ENCODE measurements at regions not wholly inside any gene's neighbourhood (a gene's known extent, or its start where the extent isn't known, plus 50 kb on each side); places are given as distances from the start of the nearest gene placed in this dataset.

DNA sequence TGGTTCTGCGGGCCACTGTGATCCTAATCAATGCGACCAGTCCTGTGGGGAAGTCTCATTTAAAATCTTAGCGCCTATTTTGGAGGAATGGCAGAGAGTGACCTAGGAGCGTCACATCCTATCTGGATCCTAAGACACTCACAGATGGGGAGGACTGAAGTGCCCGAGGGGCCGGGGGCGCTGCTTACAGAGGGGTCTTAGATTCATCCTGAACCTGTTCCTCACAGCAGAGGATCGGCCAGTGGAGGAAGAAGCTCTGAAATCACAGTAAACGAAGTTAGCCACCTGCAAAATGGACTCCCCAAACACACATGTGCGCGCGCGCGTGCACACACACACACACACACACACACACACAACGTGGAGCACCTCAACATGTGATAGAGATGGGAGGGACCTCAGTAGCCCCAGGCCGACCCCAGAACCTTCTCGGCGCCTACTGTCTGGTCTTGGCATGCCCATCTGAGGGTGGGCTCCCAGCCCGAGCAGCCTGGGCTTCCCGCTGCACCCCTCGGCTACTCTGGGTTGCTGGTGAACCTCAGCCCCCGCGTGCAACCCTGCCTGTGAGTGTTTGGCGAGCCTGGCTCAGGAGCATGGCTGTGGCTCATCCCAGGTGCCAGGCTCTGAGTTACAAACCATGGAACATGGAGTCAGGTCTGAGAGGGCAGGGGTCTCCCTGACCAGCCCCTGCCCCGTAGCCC is 613.3 kb downstream of the TBC1D22A start:
- no peak for DNase-seq

DNA sequence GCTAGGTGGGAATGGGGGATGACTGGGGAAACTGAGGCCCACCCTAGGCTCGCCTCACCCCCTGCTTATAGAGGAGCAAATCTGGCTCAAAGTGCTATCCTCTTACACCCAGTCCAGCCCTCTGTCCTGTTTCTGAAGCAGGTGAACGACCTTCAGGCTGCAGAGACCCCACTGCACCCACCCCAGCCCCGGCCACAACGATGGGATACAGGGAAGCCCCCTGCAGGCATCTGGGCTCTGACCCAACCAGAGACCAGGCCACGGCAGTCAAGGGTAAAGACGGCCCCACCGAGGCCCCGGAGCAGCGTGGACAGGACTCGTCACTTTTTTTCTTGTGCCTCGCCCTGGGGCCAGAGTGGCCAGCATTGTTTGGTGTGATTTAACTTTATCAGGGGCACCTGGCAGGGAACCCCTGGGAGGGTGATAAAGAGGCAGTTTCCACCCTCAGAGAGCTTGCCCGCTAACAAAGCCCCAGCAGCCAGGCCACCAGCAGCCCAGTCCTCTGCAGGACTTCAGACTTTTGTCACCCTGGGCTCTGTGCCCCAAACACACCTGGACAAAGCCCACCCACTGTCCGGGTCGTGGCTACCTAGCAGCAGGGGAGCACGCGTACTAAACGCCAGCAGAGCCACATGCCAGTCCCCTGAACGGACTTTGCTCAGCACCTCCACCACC is 612.6 kb downstream of the TBC1D22A start:
- DNase-seq = no peak

DNA sequence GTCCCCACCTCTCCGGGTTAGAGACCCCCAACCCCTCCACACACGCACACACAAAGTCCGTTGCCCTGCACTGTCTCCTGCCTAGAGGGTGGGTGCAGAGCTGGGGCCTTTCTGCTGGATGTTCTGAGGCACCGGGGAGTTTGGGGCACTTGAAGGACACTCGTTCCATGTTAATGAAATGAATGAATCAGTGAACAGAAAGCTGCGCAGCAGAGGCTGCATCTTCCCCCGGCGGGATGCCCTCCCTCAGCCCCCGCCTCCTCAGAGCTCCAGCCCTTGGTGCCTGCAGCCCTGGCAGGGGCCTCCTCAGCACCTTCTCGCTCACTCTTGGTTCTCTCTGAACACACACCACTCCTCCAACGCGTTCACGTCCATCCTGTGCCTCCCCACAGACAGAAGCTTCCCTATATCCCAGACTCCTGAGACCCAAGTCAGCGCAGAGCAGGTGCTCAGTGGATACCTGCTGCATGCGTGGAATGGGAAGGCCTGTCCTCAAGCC is 611.9 kb downstream of the TBC1D22A start:
- DNase-seq = no peak

DNA sequence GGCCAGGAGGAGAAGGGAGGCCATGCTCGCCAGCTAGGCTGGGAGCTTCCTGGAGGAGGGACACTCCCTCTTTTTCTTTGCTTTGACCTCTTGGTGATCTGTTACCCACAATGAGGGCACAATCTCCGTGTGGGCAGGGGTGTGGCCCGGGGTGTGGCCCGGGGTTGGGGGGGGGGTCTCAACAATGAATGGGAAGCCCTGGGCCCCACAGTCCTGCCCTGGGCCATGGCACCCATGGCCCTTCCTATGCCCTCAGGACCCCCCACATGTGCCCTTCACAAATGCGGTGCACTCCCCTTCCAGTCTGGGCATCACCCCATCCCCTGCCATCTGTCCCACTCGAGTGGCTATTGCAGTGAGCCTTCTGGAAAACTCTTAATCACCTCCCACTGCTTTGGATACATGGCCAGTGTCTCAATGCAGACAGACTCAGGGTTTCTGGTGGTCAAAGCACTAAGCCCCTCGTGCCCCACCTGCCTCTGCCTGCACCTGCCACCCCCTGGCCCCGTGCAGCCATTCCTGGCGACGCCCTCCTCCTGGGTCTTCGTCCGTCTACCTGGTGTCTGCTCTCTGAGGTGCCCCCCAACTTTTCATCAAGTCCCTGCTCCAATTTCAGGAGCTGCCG is 611.3 kb downstream of the TBC1D22A start:
- DNase-seq = no peak

DNA sequence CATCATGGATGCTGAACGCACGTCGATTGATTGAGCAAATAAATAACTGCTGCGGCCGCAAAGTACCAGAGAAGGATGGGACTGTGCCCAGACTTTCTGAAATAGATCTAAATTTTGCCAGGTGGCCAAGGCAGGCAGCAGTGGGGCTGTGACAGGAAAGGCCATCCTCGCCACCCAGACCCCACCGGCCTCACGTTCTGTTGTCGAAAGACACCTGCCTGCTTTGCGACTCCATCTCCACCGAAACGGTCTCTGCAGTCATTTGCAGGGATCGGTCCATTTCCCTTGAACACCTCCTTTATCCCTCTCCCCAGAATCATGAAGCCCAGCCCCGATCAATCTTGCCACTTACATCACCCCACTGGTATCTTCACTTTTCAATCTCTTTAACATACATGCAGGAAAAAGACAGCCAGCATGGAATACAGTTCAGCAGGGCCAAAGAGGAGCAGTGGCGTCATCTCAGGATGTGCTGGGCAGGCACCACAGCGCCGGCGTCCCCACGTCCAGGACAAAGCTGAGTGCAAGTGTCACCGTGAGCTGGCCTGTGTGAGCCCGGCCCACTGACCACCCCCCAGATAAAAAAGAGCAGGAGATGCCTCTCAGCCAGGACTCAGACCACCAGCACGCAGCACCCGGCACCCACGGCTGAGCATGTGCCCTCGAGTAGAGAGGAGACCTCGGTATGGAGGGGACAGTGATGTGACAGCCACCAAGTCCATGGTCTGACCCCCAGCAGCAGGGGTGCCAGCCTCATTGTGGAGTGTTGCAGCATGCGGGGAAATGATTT is 610.3 kb downstream of the TBC1D22A start:
- DNase-seq = no peak

DNA sequence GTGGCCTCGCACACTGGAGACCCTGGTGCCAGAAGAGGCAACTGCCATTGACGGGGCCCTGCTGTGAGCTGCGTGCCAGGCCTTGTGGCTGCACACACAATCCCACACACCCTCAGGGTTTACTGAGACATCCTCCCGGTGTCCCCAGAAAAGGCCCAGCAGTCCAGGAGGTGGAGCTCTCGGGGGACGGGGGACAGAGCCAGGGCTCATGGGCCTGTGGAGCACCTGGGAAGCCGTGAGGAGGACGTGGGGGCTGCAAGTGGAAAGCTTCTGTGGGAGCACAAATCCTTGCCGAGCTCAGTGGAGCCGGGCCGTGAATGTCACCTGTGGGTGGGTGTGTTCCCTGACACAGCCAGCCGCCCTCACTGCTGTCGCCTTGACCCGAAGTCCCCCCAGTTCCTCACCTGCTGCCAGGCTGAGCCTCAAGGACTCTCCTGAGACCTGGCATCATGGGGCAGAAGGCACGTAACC is 609.7 kb downstream of the TBC1D22A start:
- DNase-seq = no peak

GRCh38 chr22:47371263-47372090 is 609.0 kb downstream of the TBC1D22A start:
- no peak for DNase-seq

- DNase-seq = no peak
These were observed 608.2 kb downstream of the TBC1D22A start for GRCh38 chr22:47370448-47371262.

DNA sequence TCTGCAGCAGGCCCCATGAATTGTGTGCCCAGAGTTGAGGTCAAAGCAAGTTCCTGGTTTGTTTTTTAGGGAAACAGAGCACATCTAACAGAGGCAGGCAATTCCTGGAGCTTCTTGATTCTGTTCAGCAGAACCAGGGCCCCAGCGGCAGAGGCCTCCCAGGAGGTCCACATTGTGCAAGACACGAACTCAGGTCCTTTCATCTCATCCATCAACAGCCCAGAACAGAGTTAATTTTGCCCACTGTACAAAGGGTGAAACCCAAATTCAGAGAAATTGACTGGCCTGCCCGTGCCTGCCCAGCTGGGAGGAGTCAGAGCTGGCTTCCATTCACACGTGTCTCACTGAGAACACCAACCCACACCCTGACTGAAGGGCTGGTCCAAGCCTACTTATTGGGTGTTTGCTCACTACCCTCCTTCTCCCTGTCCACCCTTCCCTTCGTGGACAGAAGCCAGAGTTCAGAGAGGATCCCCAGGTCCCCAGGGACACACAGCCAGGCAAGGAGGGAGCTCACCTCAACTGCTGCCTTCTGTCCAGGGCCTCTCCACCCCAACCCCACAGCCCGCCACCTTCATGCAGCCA is 607.1 kb downstream of the TBC1D22A start:
- DNase-seq = no peak

DNA sequence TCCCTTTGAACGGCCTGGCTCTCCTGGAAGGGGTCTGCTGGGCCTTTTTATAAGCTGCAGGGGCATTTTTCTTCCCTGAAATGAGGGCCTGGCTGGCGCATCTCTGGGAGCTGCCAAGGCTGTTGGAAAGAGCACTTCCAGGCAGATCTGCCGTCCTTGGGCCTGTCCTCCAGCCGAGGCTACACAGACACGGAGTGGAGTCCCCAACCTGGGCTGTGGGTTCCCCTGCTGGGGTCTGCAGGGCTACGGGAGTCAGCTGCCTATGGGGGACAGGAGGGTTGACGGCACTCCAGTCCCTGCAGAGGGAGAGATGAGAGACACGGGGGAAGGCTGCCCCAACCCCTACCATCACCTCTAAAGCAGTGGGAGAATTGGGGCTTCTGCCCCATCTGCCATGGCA is 606.6 kb downstream of the TBC1D22A start:
- no peak for DNase-seq

GRCh38 chr22:47367993-47368945 is 605.8 kb downstream of the TBC1D22A start:
- DNase-seq = no peak

DNA sequence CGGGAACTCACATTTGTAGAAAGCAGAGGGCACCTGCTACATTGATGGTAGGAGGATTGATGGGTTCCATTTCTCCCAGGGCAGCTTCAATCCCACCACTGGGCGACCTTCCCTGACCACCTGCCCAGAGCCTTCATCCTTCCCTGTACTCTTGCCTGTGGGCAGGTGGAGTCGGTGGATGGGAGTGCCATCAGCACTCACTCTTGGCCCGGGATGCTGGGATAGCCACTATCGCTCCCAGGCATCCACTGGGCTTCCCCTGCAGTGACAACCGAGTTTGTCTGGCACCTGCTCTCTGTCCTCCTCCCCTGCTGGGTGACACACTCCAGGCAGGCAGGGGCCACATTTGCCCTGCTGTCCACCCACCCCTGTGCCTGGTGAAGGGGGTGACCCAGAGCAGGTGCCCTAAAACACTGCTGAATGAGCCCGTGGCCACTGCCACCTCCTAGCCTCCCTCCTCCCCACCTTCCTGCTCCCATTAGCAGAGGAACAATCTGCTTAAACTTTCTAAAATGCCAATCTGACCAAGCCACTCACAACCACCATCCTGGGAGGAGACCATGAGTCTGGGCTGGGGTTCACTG is 604.7 kb downstream of the TBC1D22A start:
- DNase-seq = no peak

- no peak for DNase-seq
These were observed 603.7 kb downstream of the TBC1D22A start for GRCh38 chr22:47366026-47366767.

DNA sequence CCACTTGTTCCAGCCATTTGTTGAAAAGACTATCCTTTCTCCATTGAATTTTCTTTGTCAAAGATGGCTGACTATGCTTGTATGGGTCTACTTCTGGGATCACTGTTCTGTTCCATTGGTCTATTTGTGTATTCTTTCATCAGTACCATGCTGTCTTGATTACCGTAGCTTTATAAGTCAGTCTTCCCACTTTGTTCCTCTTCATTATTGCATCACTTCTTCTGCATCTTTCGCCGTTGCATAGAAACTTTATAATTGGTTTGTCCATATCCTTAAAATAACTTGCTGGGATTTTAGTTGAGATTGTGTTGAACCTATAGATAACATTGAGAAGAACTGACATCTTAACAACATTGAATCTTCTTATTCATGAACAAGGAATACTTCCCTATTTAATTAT is 598.8 kb downstream of the TBC1D22A start:
- no peak for DNase-seq

DNA sequence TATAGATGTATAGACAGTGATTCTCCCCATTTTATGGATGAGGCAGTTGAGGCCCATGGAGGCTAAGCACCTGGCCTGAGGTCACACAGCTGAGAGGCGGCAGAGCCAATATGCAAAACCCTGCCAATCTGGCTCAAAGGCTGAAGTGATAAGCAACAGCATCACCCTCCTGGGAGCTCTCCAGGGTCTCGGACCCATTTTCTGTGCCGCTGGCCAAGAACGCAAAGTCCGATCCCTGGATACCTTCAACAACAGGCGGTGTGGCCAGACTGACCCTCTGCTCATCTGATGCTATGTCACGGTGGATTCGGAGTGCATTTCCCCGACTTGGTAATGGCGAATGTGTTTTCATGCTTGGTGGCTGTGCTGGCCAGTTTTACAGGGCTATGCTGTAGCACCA is 595.0 kb downstream of the TBC1D22A start:
- DNase-seq = no peak

DNA sequence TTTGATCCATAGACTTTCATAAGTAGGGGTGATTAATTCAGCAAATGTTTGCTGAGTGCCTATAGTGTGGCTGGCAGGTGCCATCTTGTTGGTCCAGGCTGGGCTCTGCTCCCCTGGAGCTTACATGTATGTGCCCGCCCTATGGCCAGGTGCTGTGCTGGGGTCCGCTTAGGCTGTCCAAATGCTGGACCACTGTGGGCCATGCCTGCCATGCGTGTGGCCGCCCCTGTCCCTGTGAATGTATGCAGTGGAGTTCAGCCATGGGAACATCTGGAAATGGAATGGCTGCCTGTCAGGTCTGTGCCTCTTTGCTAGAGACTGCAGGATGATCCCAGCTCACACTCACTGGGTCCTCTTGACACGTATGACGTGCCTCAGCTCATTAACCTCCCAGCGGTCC is 594.6 kb downstream of the TBC1D22A start:
- no peak for DNase-seq

DNA sequence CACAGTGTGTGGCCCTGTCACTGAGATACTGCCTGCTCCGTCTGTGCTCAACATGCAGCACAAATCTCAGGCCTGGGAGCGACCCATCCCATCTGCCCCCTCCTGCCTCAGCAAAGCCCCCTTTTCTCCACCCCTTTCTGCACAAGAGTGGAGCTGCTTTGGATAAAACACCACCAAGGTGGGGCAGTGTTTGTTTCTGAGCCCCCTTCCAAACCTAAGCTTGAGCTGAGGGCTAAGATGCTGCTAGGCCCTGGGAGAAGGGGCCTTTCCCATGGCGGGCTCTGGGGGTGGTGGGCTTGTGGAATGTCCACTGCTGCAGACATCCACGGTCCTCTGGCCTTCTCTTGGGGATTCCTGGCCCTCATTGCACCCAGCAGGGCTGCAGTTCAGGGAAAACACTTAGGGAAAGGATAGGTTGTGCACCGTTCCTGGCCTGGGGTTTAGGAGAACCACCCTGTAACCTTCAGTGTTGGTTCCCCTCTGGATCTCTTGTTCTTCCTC is 594.1 kb downstream of the TBC1D22A start:
- DNase-seq = no peak

DNA sequence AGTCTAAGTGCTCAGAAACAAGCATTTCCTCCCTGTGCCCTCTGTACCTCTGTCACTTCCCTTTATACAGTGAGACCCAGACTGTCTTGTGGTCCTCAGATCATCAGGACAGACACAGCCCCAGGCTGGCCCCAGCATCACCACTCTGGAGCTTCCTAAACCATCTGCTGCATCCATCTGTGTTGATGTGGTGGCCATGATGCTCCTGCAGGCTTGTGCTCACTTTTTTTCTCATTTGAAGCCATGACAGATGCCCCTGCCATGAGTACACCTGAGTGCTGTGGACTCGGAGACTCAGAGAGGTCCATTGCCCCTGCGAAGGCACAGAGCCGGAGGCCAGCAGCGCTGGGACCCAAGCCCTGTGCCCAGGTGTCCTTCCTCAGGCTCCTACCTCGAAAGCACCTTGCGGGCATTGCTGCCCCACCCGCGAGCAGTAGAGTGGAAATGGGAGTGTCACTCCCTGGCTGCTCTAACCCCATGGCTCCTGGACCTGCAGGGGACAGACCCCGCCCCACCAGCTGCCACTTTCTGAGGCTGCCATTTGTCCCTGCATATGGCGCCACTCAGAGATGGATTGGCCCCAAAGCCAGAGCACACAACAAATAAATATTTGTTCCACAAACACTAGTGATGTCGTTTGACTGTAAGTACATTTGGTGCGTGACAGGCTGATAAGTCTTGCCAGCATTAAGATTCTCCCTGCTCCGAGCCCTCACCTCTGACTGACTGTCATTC is 593.5 kb downstream of the TBC1D22A start:
- DNase-seq = no peak

Measured in CD4-positive, alpha-beta T cell treated with Interleukin-1 beta for 1 hour (primary cell).